ENCODE measurements at regions not wholly inside any gene's neighbourhood (a gene's known extent, or its start where the extent isn't known, plus 50 kb on each side); places are given as distances from the start of the nearest gene placed in this dataset.
A peak's percentile ranks its signal among the peaks of the same experiment; 100 is the strongest.

DNA sequence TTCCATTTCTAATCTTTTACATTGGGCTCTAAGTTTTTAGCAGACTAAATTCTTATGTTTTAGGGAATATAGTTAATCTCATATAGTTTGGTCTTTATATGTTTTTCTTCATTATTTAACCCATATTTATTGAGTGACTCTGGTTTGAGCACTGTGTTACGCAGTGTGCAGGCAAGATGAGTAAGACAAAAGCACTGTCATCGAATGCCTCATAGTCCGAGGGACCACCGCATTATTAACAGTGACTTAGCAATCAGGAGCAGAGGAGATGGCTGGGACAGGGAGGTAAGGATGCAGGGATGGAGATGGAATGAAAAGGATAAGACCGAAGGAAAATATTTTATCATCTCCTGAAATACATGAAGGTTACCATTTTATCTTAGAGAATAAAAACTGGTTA, 65.2 kb upstream of the CTSC start:
- 91 to 98% methylated on average over 5 of the region's 5 CpGs for WGBS, 2 donors (ENCODE audit: low coverage in 1 of 2)
- Histone ChIP-seq H3K9me3 (no peaks in the 10 kb centered on the region), H3K27ac (peak overlapping the region in 1 of 4 donors; percentile 45), H3K27me3 (no peaks in the 10 kb centered on the region), H3K36me3 (no peaks in the 10 kb centered on the region), H3K4me1 (peaks cover 0 to 21% (median 5%) of the 10 kb centered on the region in 3 donors), H3K4me3 (no peak overlapping the region)
- TF ChIP-seq CTCF (IDR thresholded peaks at IDR 0.05) (no peak), EP300 (IDR thresholded peaks at IDR 0.05) (no peak), POLR2A (IDR thresholded peaks at IDR 0.05) (no peak), POLR2AphosphoS5 (IDR thresholded peaks at IDR 0.05) (no peak)
- no peak for ATAC-seq

- no peaks in the 10 kb centered on the region for H3K27me3 ChIP-seq
- peak; percentile 38 for ATAC-seq
- 21 to 37% methylated on average over 2 of the region's 2 CpGs for WGBS, 2 donors (ENCODE audit: low coverage in 1 of 2)
- no peak for TF ChIP-seq POLR2A (IDR thresholded peaks at IDR 0.05)
- no peak for TF ChIP-seq EP300 (IDR thresholded peaks at IDR 0.05)
- no peak for TF ChIP-seq CTCF (IDR thresholded peaks at IDR 0.05)
- TF ChIP-seq POLR2AphosphoS5 (IDR thresholded peaks at IDR 0.05): no peak
- no peaks in the 10 kb centered on the region for H3K9me3 ChIP-seq
- H3K4me3 ChIP-seq: no peak overlapping the region
- peak overlapping the region in 2 of 4 donors; percentile 32 to 45 for H3K27ac ChIP-seq
- H3K4me1 ChIP-seq: peaks cover 0 to 21% (median 5%) of the 10 kb centered on the region in 3 donors
- H3K36me3 ChIP-seq: no peaks in the 10 kb centered on the region
Observed at GRCh38 chr11:88402192-88402715, 64.7 kb upstream of the CTSC start.

DNA sequence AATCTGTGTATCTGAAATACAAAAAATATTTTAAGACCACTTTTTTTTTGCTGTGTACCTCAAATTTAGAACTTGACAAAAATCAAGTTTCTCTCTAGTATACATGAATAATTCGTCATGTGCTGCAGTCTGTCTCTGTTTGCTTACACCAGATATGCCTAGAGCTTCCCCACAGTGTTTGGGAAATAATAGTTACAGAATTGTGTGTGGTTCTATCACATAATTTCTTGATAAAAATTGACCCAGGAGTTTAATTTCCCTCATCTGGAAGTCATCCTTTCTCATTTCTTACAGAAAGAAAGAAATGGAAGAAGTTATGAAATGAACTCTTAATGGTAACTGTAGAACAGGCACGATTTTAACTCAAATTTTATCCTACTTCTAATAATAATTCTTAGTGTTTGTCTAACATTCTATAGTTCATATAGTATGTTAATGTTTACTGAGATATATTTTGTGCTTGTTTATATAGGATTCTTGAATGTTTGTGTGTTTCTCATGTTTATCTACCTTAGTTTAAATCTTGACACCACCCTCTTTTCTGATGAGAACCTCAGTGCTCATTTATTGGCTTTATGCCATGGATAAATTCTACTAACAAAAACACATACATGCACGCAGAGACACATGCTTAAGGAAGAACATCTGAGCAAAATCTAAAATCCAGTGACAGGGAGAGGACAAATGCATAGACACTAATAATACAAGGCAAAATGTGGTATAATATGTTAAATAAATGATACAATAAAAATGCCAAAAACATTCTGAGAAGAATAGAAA, 61.4 kb upstream of the CTSC start:
- Histone ChIP-seq H3K27me3 (no peaks in the 10 kb centered on the region), H3K4me1 (peaks cover 0 to 21% (median 5%) of the 10 kb centered on the region in 3 donors), H3K4me3 (no peak overlapping the region), H3K9me3 (no peaks in the 10 kb centered on the region), H3K27ac (no peak overlapping the region), H3K36me3 (no peaks in the 10 kb centered on the region)
- no peak for ATAC-seq
- WGBS, 2 donors (ENCODE audit: low coverage in 1 of 2): 75 to 77% methylated on average over 3 of the region's 3 CpGs
- TF ChIP-seq POLR2A (IDR thresholded peaks at IDR 0.05) (no peak), POLR2AphosphoS5 (IDR thresholded peaks at IDR 0.05) (no peak), CTCF (IDR thresholded peaks at IDR 0.05) (no peak), EP300 (IDR thresholded peaks at IDR 0.05) (no peak)

- ATAC-seq: no peak
- 8 to 36% methylated on average over 2 of the region's 2 CpGs for WGBS, 2 donors (ENCODE audit: low coverage in 1 of 2)
- H3K27ac ChIP-seq: no peak overlapping the region
- no peaks in the 10 kb centered on the region for H3K27me3 ChIP-seq
- no peaks in the 10 kb centered on the region for H3K36me3 ChIP-seq
- peaks cover 0 to 19% (median 5%) of the 10 kb centered on the region in 3 donors for H3K4me1 ChIP-seq
- TF ChIP-seq POLR2A (IDR thresholded peaks at IDR 0.05): no peak
- H3K9me3 ChIP-seq: no peaks in the 10 kb centered on the region
- H3K4me3 ChIP-seq: no peak overlapping the region
Observed at GRCh38 chr11:88398372-88398771, 60.8 kb upstream of the CTSC start.

- H3K4me1 ChIP-seq: no peaks in the 10 kb centered on the region
- H3K36me3 ChIP-seq: no peaks in the 10 kb centered on the region
- H3K4me3 ChIP-seq: no peak overlapping the region
- H3K27me3 ChIP-seq: no peaks in the 10 kb centered on the region
- no peak overlapping the region for H3K27ac ChIP-seq
- no peak for ATAC-seq
- TF ChIP-seq CTCF (IDR thresholded peaks at IDR 0.05) (no peak), EP300 (IDR thresholded peaks at IDR 0.05) (no peak), POLR2AphosphoS5 (IDR thresholded peaks at IDR 0.05) (no peak), POLR2A (IDR thresholded peaks at IDR 0.05) (no peak)
- H3K9me3 ChIP-seq: no peaks in the 10 kb centered on the region
- WGBS, 2 donors (ENCODE audit: low coverage in 1 of 2): 80 to 88% methylated on average over 1 of the region's 1 CpG
Observed at GRCh38 chr11:88390254-88390653, 52.7 kb upstream of the CTSC start.

Measured in gastroesophageal sphincter (tissue), 4 donors.